ENCODE measurements at regions not wholly inside any gene's neighbourhood (a gene's known extent, or its start where the extent isn't known, plus 50 kb on each side); places are given as distances from the start of the nearest gene placed in this dataset.

DNA sequence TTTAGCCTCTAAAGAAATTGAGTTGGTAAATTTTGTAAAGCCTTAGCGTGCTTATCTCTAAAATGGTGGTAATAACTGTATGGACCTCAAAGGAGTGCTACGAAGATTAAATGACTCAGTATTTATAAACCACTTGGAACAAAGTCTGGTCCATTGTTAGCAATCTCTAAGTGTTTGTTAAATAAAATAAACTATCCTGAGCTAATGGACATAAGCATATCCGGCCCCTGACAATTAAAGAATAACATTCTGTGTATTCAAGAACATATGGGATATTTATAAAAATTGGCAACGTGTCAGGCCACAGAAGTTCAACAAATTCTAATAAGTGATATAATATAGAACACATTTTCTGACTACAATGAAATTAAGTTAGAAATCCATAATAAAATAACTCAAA is 71.0 kb downstream of the MYEOV start:
- intact Hi-C loops (cut with DNase I), result no loop called here
- no peaks in the 10 kb centered on the region for H3K27me3 ChIP-seq
- H3K36me3 ChIP-seq, result no peaks in the 10 kb centered on the region
- DNase-seq, result no peak
- TF ChIP-seq, protein P1, sequence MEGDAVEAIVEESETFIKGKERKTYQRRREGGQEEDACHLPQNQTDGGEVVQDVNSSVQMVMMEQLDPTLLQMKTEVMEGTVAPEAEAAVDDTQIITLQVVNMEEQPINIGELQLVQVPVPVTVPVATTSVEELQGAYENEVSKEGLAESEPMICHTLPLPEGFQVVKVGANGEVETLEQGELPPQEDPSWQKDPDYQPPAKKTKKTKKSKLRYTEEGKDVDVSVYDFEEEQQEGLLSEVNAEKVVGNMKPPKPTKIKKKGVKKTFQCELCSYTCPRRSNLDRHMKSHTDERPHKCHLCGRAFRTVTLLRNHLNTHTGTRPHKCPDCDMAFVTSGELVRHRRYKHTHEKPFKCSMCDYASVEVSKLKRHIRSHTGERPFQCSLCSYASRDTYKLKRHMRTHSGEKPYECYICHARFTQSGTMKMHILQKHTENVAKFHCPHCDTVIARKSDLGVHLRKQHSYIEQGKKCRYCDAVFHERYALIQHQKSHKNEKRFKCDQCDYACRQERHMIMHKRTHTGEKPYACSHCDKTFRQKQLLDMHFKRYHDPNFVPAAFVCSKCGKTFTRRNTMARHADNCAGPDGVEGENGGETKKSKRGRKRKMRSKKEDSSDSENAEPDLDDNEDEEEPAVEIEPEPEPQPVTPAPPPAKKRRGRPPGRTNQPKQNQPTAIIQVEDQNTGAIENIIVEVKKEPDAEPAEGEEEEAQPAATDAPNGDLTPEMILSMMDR (IDR thresholded peaks at IDR 0.05), result no peak
- TF ChIP-seq POLR2A (IDR thresholded peaks at IDR 0.05), result no peak
- 52 to 53% methylated on average over 4 of the region's 4 CpGs for WGBS, 2 donors
- H3K27ac ChIP-seq, result no peak overlapping the region
- H3K9me3 ChIP-seq, result peaks cover 0 to 5% (median 2%) of the 10 kb centered on the region in 3 donors
- H3K4me1 ChIP-seq, result peaks cover 0 to 8% (median 0%) of the 10 kb centered on the region in 3 donors
- no peak overlapping the region for H3K4me3 ChIP-seq

DNA sequence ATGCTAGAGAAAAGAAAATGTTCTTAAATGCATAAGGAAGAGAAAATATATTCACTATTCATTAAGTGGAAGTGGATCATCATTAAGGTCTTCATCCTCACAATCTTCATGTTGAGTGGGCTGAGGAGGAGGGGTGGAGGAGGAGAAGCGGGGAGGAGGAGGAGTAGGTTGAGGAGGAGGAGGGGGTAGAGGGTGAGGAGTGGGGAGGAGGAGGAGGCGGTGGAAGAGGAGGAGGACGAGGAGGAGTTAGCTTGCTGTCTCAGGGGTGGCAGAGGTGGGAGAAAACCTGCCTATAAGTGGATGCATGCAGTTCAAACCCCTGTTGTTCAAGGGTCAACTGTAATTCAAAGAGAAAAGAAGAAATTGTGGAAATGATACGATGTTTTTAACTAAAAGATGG is 71.6 kb downstream of the MYEOV start:
- Histone ChIP-seq H3K4me3 (no peak overlapping the region), H3K27me3 (no peaks in the 10 kb centered on the region), H3K9me3 (no peaks in the 10 kb centered on the region), H3K27ac (no peak overlapping the region), H3K4me1 (peaks cover 0 to 8% (median 0%) of the 10 kb centered on the region in 3 donors), H3K36me3 (no peaks in the 10 kb centered on the region)
- intact Hi-C loops (cut with DNase I), result no loop called here
- no peak for DNase-seq
- WGBS, 2 donors, result 75 to 80% methylated on average over 4 of the region's 4 CpGs
- TF ChIP-seq, protein P1 (IDR thresholded peaks at IDR 0.05), result no peak
- no peak for TF ChIP-seq POLR2A (IDR thresholded peaks at IDR 0.05)

DNA sequence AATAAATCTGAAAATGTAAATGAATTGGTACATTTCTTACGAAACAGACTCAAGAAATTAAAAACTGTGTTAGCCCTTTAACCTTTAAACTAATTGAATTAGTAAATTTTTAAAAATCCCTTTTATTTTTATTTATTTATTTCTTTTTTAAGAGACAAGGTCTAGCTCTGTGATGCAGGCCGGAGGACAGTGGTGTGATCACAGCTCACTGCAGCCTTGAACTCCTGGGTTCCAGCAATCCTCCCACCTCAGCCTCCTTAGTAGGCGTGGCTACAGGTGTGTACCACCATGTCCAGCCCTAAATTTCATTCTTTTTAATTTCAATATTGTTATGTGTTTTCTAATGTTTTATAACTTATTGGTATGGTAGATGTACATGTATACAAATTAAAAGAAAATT is 72.6 kb downstream of the MYEOV start:
- peaks cover 0 to 8% (median 0%) of the 10 kb centered on the region in 3 donors for H3K4me1 ChIP-seq
- TF ChIP-seq POLR2A (IDR thresholded peaks at IDR 0.05), result no peak
- TF ChIP-seq, protein P1 (IDR thresholded peaks at IDR 0.05), result no peak
- H3K27ac ChIP-seq, result no peak overlapping the region
- H3K36me3 ChIP-seq, result no peaks in the 10 kb centered on the region
- no peaks in the 10 kb centered on the region for H3K9me3 ChIP-seq
- no peak overlapping the region for H3K4me3 ChIP-seq
- no peak for DNase-seq
- 84 to 93% methylated on average over 3 of the region's 3 CpGs for WGBS, 2 donors
- no peaks in the 10 kb centered on the region for H3K27me3 ChIP-seq
- intact Hi-C loops (cut with DNase I), result no loop called here

DNA sequence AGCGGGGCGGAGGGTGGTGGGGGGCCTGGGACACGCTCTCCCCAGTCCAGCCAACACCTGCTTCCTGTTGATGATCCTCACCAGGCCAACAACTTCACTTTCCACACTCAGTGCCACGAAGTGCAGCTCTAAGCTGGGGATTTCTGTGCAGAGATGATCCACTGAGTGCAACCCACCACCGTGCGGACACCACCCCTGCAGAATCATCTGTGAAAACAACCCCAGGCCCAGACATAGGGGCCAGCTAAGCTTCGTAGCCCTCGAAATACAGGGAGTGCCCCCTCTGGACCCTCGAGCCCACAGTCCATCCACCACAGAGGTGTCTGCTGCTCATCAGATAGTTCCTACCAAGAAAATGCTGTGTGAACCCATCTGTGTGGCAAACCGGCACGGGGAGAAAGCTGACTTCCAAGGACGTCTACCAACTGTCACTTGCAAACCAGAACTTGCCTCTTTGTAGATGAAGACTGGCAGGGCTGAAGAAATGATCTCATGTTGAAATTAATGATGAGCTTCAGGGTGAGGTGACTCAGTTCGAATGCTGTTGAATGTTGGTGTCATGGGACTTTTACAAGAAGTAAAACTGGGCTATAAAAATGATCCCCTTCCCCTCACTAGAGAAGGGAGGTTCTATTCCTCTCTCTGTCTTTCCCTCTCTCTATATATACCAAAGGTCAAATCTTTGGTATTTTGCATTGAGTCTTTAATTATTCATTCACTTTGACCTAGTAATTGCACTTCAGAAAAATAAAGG is 73.4 kb downstream of the MYEOV start:
- Histone ChIP-seq H3K4me1 (peaks cover 0 to 8% (median 0%) of the 10 kb centered on the region in 3 donors), H3K27me3 (no peaks in the 10 kb centered on the region), H3K4me3 (no peak overlapping the region), H3K27ac (no peak overlapping the region), H3K36me3 (no peaks in the 10 kb centered on the region), H3K9me3 (no peaks in the 10 kb centered on the region)
- no peak for DNase-seq
- TF ChIP-seq POLR2A (IDR thresholded peaks at IDR 0.05), result no peak
- TF ChIP-seq, protein P1 (IDR thresholded peaks at IDR 0.05), result no peak
- intact Hi-C loops (cut with DNase I), result no loop called here
- 49 to 87% methylated on average over 4 to 7 of the region's 13 CpGs for WGBS, 2 donors

- 80 to 87% methylated on average over 5 to 10 of the region's 10 CpGs for WGBS, 2 donors
- TF ChIP-seq, protein P1 (IDR thresholded peaks at IDR 0.05), result no peak
- no peak for TF ChIP-seq POLR2A (IDR thresholded peaks at IDR 0.05)
Measured at GRCh38 chr11:69368119-69368880, 74.3 kb downstream of the MYEOV start.

More at GRCh38 chr11:69368119-69368880, 74.3 kb downstream of the MYEOV start:
- Histone ChIP-seq H3K36me3 (no peaks in the 10 kb centered on the region), H3K4me3 (no peak overlapping the region), H3K4me1 (peaks cover 0 to 10% (median 0%) of the 10 kb centered on the region in 3 donors), H3K9me3 (no peaks in the 10 kb centered on the region), H3K27me3 (no peaks in the 10 kb centered on the region), H3K27ac (no peak overlapping the region)
- no peak for DNase-seq
- intact Hi-C loops (cut with DNase I), result no loop called here

Measured in esophagus squamous epithelium (tissue), 5 donors.